Activated B cell treated with CpG ODN at 0.5 μM for 24 hours (primary cell): ENCODE measurements at regions not wholly inside any gene's neighbourhood (a gene's known extent, or its start where the extent isn't known, plus 50 kb on each side); places are given as distances from the start of the nearest gene placed in this dataset.

Experiments used
- ATAC-seq: fragments of 200-7000 bp; cut with Tn5 transposase; one replicate; pipeline ENCODE4 v1.10.0; 2021; ENCODE audit warnings: low read depth, mild to moderate bottlenecking, moderate library complexity
- CTCF ChIA-PET: fragments of 350-600 bp; sonication (Branson Sonifier 250); formaldehyde crosslinking; loops from one replicate; lab custom pipeline; 2021; ENCODE audit warnings: antibody characterized with exemption; lab: Charles Lee
- POLR2A ChIA-PET: fragments of 350-600 bp; sonication (Branson Sonifier 250); formaldehyde crosslinking; loops from one replicate; lab custom pipeline; 2021; ENCODE audit warnings: antibody characterized with exemption; lab: Charles Lee
- DNase-seq: peaks from one replicate; pipeline ENCODE4 v3.0.0; 2022
- H3K27ac Mint-ChIP-seq: one replicate; pipeline ENCODE4 v1.8.0; 2020; ENCODE audit warnings: mixed read lengths
- H3K27me3 Mint-ChIP-seq: one replicate; pipeline ENCODE4 v1.8.0; 2021; ENCODE audit warnings: mixed read lengths
- H3K36me3 Mint-ChIP-seq: one replicate; pipeline ENCODE4 v1.8.0; 2021; ENCODE audit warnings: low read depth, mixed read lengths
- H3K4me1 Mint-ChIP-seq: one replicate; pipeline ENCODE4 v1.8.0; 2021; ENCODE audit warnings: mixed read lengths
- H3K4me3 Mint-ChIP-seq: one replicate; pipeline ENCODE4 v1.8.0; 2020; ENCODE audit warnings: mild to moderate bottlenecking, mixed read lengths
- H3K9me3 Mint-ChIP-seq: one replicate; pipeline ENCODE4 v1.8.0; 2020; ENCODE audit warnings: mixed read lengths
- intact Hi-C: fragments of 100-400 bp; cut with micrococcal nuclease; formaldehyde crosslinking; loops from one replicate; pipeline ENCODE4 v1.15.1; 2024
- TF ChIP-seq, protein P1 (sequence below): fragments of 200-600 bp; IDR thresholded peaks from one replicate; pipeline ENCODE4 v1.8.0; 2022; ENCODE audit warnings: antibody characterized with exemption, mild to moderate bottlenecking

DNA sequence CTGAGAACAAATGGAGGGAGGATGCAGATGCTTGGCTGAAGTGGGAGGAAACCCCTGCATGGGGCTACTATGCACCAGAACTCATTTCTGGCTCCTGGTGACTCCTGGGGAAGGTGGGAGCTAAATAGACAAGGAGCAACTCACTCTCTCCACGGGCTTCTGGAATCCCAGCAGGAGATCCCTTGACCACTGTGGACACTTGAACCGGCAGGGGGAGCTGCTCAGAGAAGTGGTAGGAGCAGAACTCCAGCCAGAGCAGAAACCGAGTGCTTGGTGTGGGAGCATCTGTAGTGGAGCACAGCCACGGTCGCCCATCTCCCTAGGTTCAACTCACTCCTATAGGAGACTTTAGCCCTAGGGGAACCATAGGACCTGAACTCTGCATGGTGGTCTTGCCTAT lies 205.6 kb upstream of the GJB5 start:
- intact Hi-C loops: no loop called here
- TF ChIP-seq, protein P1, sequence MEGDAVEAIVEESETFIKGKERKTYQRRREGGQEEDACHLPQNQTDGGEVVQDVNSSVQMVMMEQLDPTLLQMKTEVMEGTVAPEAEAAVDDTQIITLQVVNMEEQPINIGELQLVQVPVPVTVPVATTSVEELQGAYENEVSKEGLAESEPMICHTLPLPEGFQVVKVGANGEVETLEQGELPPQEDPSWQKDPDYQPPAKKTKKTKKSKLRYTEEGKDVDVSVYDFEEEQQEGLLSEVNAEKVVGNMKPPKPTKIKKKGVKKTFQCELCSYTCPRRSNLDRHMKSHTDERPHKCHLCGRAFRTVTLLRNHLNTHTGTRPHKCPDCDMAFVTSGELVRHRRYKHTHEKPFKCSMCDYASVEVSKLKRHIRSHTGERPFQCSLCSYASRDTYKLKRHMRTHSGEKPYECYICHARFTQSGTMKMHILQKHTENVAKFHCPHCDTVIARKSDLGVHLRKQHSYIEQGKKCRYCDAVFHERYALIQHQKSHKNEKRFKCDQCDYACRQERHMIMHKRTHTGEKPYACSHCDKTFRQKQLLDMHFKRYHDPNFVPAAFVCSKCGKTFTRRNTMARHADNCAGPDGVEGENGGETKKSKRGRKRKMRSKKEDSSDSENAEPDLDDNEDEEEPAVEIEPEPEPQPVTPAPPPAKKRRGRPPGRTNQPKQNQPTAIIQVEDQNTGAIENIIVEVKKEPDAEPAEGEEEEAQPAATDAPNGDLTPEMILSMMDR: no peak
- no peak overlapping the region for H3K4me3 Mint-ChIP-seq
- peaks cover 13% of the 10 kb centered on the region for H3K27me3 Mint-ChIP-seq
- ATAC-seq (no peak), DNase-seq (no peak)
- CTCF ChIA-PET: no interaction called here
- POLR2A ChIA-PET: no interaction called here
- H3K9me3 Mint-ChIP-seq: peaks cover 4% of the 10 kb centered on the region
- H3K36me3 Mint-ChIP-seq: no peaks in the 10 kb centered on the region
- no peak overlapping the region for H3K27ac Mint-ChIP-seq
- no peaks in the 10 kb centered on the region for H3K4me1 Mint-ChIP-seq

DNA sequence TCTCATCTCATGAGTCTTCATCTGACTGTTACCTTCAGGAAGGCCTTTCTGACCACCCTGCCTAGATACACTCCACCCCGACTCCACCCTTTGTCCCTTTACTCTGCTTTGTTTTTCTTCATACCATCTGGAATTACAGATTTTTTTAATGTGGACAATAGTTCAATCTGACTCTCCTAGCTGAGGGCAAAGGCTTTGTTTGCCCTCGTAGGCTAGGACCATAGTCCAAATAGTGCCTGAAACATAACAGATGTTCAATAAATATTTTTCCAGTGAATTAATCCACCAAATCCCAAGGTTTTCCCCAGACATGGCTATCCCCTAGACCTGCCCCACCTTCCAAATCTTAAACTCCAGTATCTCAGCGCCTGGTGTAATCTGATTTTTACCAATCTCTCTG lies 176.5 kb upstream of the GJB5 start:
- ChIA-PET POLR2A (no interaction called here), CTCF (no interaction called here)
- Mint-ChIP-seq H3K27ac (no peak overlapping the region), H3K4me1 (no peaks in the 10 kb centered on the region), H3K27me3 (peaks cover 21% of the 10 kb centered on the region), H3K4me3 (no peak overlapping the region), H3K36me3 (no peaks in the 10 kb centered on the region), H3K9me3 (no peaks in the 10 kb centered on the region)
- TF ChIP-seq, protein P1: no peak
- no peak for DNase-seq
- intact Hi-C loops: no loop called here
- ATAC-seq: no peak

DNA sequence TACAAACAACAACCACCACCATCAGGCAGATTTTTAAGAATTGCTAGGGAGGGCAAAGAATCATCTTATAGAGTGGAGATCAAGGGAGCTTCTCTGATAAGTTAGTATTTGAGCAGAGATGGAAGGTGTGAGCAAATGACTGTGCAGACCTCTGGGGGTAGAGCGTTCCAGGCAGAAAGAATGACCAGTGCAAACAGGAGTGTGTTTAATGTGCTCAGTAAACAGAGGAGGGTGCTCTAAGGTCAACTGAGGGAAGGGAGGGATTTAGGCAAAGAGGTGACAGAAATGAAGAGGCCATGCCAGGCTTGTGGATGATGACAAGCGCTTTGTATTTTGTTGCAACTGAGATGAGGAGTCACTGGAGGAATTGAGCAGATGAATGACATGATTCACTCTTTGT lies 172.5 kb upstream of the GJB5 start:
- POLR2A ChIA-PET: no interaction called here
- ATAC-seq (no peak), DNase-seq (no peak)
- Mint-ChIP-seq H3K36me3 (no peaks in the 10 kb centered on the region), H3K4me1 (no peaks in the 10 kb centered on the region), H3K9me3 (no peaks in the 10 kb centered on the region), H3K27ac (no peak overlapping the region), H3K27me3 (peaks cover 14% of the 10 kb centered on the region), H3K4me3 (no peak overlapping the region)
- CTCF ChIA-PET: no interaction called here
- intact Hi-C loops: no loop called here
- TF ChIP-seq, protein P1: no peak

DNA sequence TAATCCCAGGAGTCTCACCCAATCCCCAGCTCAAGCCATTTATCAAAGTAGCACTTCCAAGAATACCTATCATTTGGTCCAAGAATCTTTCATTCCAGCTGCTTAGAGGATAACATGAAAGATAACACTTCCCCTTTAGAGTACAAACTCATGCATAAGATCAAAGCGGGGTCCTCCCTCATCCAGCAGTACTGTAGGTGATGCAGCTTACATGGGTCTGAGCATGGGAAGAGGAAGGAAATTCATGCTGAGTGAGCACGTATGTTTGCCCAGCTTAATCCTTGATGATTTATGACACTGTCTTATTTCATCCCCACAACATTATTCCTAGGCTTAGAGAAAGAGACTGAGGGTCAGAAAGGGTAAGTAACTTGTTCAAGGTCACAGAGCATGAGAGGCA lies 167.1 kb upstream of the GJB5 start:
- no peak for ATAC-seq
- Mint-ChIP-seq H3K4me1 (no peaks in the 10 kb centered on the region), H3K9me3 (no peaks in the 10 kb centered on the region), H3K36me3 (no peaks in the 10 kb centered on the region), H3K27me3 (peaks cover 7% of the 10 kb centered on the region), H3K27ac (no peak overlapping the region), H3K4me3 (no peak overlapping the region)
- ChIA-PET CTCF (no interaction called here), POLR2A (no interaction called here)
- intact Hi-C loops: no loop called here
- no peak for DNase-seq
- TF ChIP-seq, protein P1: no peak

DNA sequence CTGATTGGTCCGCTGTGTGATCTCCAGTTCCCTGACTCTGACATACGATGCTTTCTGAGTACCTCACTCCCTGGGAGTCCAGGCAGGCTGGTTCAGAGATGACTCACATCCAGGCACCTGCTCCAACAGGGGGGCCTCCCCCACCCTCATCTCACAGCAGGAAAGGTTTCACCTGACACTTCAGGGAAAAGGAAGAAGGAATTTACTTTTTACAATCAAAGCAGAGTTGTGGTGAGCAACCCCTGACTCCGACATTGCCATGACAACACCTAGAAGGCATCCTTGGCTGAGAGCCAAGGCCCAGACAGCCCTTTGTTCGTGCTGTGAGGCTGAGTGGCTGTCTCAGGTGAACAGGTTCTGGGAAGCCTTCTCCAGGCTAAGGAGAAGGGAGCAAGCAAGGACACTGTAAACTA lies 164.6 kb upstream of the GJB5 start:
- CTCF ChIA-PET: interaction anchor here (0.6 kb wide), 1 partner anchor 951 kb away, joined by 3 read pairs; no protein-coding TSS in a partner anchor
- no peaks in the 10 kb centered on the region for H3K4me1 Mint-ChIP-seq
- no peak overlapping the region for H3K27ac Mint-ChIP-seq
- TF ChIP-seq, protein P1: no peak
- H3K27me3 Mint-ChIP-seq: peaks cover 7% of the 10 kb centered on the region
- H3K4me3 Mint-ChIP-seq: no peak overlapping the region
- DNase-seq (no peak), ATAC-seq (no peak)
- intact Hi-C loops: no loop called here
- H3K9me3 Mint-ChIP-seq: no peaks in the 10 kb centered on the region
- POLR2A ChIA-PET: no interaction called here
- no peaks in the 10 kb centered on the region for H3K36me3 Mint-ChIP-seq
